GM04504 (cell line): ENCODE measurements at regions not wholly inside any gene's neighbourhood (a gene's known extent, or its start where the extent isn't known, plus 50 kb on each side); places are given as distances from the start of the nearest gene placed in this dataset.

Experiments used
- DNase-seq: peaks from one replicate; pipeline ENCODE4 v3.0.0-alpha.2; 2012; ENCODE audit warnings: low read depth

GRCh38 chr13:24050796-24051715 is 109.5 kb upstream of the SPATA13 start:
- no peak for DNase-seq

- DNase-seq: no peak
Observed at GRCh38 chr13:24052547-24053518, 107.7 kb upstream of the SPATA13 start.

- no peak for DNase-seq
Observed at GRCh38 chr13:24053519-24054251, 106.8 kb upstream of the SPATA13 start.

GRCh38 chr13:24056616-24057137 is 103.8 kb upstream of the SPATA13 start:
- DNase-seq: no peak

- no peak for DNase-seq
Observed at GRCh38 chr13:24060993-24061392, 99.5 kb upstream of the SPATA13 start.

GRCh38 chr13:24063281-24063877 is 97.1 kb upstream of the SPATA13 start:
- DNase-seq: no peak

GRCh38 chr13:24064371-24064770 is 96.1 kb upstream of the SPATA13 start:
- no peak for DNase-seq

- no peak for DNase-seq
Observed at GRCh38 chr13:24065176-24065575, 95.3 kb upstream of the SPATA13 start.

GRCh38 chr13:24066405-24067295 is 93.9 kb upstream of the SPATA13 start:
- DNase-seq: no peak

- no peak for DNase-seq
Observed at GRCh38 chr13:24068472-24068871, 92.0 kb upstream of the SPATA13 start.

GRCh38 chr13:24071016-24071415 is 89.5 kb upstream of the SPATA13 start:
- no peak for DNase-seq

GRCh38 chr13:24071423-24072075 is 89.0 kb upstream of the SPATA13 start:
- peak; percentile 63 for DNase-seq

- no peak for DNase-seq
Observed at GRCh38 chr13:24073657-24074056, 86.9 kb upstream of the SPATA13 start.

- DNase-seq: no peak
Observed at GRCh38 chr13:24074678-24075077, 85.8 kb upstream of the SPATA13 start.

GRCh38 chr13:24075137-24075975 is 85.2 kb upstream of the SPATA13 start:
- no peak for DNase-seq

- DNase-seq: no peak
Observed at GRCh38 chr13:24076109-24076508, 84.4 kb upstream of the SPATA13 start.

- DNase-seq: no peak
Observed at GRCh38 chr13:24076636-24077035, 83.9 kb upstream of the SPATA13 start.

GRCh38 chr13:24080134-24080533 is 80.4 kb upstream of the SPATA13 start:
- DNase-seq: no peak

GRCh38 chr13:24081387-24081786 is 79.1 kb upstream of the SPATA13 start:
- DNase-seq: no peak
